HUES64 (cell line): ENCODE measurements at regions not wholly inside any gene's neighbourhood (a gene's known extent, or its start where the extent isn't known, plus 50 kb on each side); places are given as distances from the start of the nearest gene placed in this dataset.
"Not testable (repeated sequence)": the region's sequence is repeated elsewhere in the genome, so short reads cannot be mapped to it uniquely, and the experiment has no call there.

ENCODE experiments used
- H3K27ac ChIP-seq: 2 replicates; pipeline ENCODE4 v1.7.0; 2013; ENCODE audit warnings: low read depth, low read length, inconsistent platforms
- H3K27me3 ChIP-seq: 2 replicates; pipeline ENCODE4 v1.6.1; 2013; ENCODE audit warnings: mild to moderate bottlenecking, low read length; ENCODE audit not compliant: insufficient read depth
- H3K36me3 ChIP-seq: 2 replicates; pipeline ENCODE4 v1.6.1; 2013; ENCODE audit warnings: mild to moderate bottlenecking, low read length; ENCODE audit not compliant: insufficient read depth
- H3K4me1 ChIP-seq: 2 replicates; pipeline ENCODE4 v1.6.1; 2013; ENCODE audit warnings: mild to moderate bottlenecking, low read length, moderate library complexity; ENCODE audit not compliant: insufficient read depth
- H3K4me3 ChIP-seq: 2 replicates; pipeline ENCODE4 v1.5.1; 2013; ENCODE audit warnings: mild to moderate bottlenecking, low read length, moderate library complexity
- H3K9ac ChIP-seq: 2 replicates; pipeline ENCODE4 v1.6.1; 2013; ENCODE audit warnings: mild to moderate bottlenecking, low read depth, low read length
- H3K9me3 ChIP-seq: 2 replicates; pipeline ENCODE4 v1.6.1; 2013; ENCODE audit warnings: low read depth, low read length; ENCODE audit not compliant: insufficient read depth
- WGBS: fragments of 150-250, 120-280 bp; methylation state at CpG from one replicate; pipeline ENCODE4 v1.1.7; 2013; ENCODE audit warnings: missing lambda C conversion rate; 5-methylcytosine and 5-hydroxymethylcytosine counted together

DNA sequence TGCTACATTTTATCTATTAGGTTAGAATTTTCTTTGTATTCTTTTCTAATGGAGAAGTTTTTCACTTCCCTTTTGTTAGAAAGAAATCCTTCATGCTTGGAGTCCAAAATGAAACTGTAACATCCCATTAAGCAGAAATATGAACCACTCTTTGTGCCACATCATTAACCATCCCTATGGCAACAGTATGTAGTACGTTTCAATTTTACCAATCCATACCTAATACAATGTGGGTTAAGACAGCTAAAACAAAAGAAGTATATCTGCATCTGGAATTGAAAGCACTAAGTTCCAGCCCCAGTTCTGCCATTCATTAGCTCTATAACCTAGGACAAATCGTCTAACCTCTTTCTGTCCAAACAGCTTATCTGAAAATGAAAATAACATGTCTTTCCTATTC lies 409.2 kb upstream of the SPHKAP start:
- Histone ChIP-seq H3K9me3 (no peaks in the 10 kb centered on the region; the same call in 1 of the 2 replicates), H3K27me3 (no peaks in the 10 kb centered on the region), H3K27ac (no peak overlapping the region), H3K36me3 (no peaks in the 10 kb centered on the region), H3K4me1 (no peaks in the 10 kb centered on the region), H3K9ac (no peak overlapping the region), H3K4me3 (no peak overlapping the region)
- 92% methylated on average over 2 of the region's 2 CpGs for WGBS

DNA sequence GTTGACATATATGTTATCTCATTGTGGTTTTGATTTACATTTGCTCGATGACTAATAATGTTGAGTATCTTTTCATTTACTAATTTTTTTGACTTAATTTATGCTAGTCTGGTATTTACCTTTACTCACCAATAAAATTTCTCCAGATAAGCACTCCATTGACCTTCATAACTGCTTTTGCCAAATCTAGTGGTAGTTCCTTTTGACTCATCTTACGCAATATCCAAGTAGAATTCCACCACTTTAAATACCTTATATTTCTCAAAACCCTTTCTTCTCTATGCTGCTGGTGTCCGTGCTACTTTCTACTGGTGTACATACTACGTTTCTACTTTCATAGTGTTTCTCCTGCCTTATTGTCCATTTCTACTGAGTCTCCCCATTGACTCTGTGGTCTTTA lies 407.6 kb upstream of the SPHKAP start:
- Histone ChIP-seq H3K36me3 (no peaks in the 10 kb centered on the region), H3K27ac (no peak overlapping the region), H3K4me3 (no peak overlapping the region), H3K9ac (no peak overlapping the region), H3K9me3 (peaks cover 2% of the 10 kb centered on the region; the same call in 1 of the 2 replicates), H3K27me3 (no peaks in the 10 kb centered on the region), H3K4me1 (no peaks in the 10 kb centered on the region)
- WGBS: 64% methylated on average over 3 of the region's 4 CpGs

DNA sequence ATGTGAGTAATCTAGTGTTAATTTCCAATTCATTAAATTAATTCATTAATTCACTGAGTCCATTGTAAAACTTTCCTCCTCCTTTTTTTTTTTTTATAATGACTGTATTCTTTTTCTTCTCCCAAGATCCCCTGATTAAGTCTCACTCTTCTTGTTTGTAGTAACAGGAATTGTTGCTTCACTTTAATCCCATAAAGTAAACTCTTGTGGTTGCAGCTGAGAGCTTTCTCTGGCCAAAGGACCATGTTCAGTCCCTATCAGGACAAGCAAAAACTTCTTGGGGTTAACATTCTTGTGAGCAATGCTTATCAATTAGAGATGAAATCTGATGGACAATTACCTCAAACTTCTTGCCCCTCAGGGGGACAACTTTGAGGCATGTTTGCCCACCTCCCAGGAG lies 400.2 kb upstream of the SPHKAP start:
- Histone ChIP-seq H3K4me1 (no peaks in the 10 kb centered on the region), H3K4me3 (no peak overlapping the region), H3K27ac (no peak overlapping the region), H3K9ac (no peak overlapping the region), H3K9me3 (0 out of 2 replicates have a peak, but pooled peaks cover 2% of the 10 kb centered on the region), H3K36me3 (no peaks in the 10 kb centered on the region), H3K27me3 (no peaks in the 10 kb centered on the region)

DNA sequence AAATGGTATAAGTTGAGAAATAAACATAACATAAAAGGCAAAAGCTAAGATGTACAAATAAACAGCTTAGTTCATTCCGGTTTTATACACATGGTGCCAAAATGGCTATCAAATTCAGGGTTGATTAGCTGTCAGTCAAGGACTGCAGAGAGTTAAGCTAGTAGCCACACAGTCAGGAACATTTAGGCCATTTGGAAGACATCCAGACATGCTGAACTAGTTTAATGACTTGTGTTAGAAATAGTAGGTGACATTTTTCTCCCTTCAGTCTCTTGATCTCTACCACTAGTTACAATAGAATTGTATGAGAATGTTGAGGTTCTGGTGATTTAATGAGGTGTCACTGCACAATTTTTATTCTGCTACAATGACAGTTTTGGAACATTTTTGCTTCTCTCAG lies 394.4 kb upstream of the SPHKAP start:
- no peak overlapping the region for H3K27ac ChIP-seq
- H3K36me3 ChIP-seq: no peaks in the 10 kb centered on the region
- 89% methylated on average over 1 of the region's 1 CpG for WGBS
- no peaks in the 10 kb centered on the region for H3K9me3 ChIP-seq
- H3K4me1 ChIP-seq: no peaks in the 10 kb centered on the region
- no peaks in the 10 kb centered on the region for H3K27me3 ChIP-seq
- no peak overlapping the region for H3K9ac ChIP-seq
- H3K4me3 ChIP-seq: no peak overlapping the region

DNA sequence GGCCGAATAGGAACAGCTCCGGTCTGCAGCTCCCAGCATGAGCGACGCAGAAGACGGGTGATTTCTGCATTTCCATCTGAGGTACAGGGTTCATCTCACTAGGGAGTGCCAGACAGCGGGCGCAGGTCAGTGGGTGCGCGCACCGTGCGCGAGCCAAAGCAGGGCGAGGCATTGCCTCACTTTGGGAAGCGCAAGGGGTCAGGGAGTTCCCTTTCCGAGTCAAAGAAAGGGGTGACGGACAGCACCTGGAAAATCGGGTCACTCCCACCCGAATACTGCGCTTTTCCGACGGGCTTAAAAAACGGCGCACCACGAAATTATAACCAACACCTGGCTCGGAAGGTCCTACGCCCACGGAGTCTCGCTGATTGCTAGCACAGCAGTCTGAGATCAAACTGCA lies 386.8 kb upstream of the SPHKAP start:
- not testable (repeated sequence) for H3K36me3 ChIP-seq, H3K9me3 ChIP-seq, H3K4me3 ChIP-seq, H3K27ac ChIP-seq, H3K27me3 ChIP-seq, H3K9ac ChIP-seq, H3K4me1 ChIP-seq
- 89% methylated on average over 28 of the region's 28 CpGs for WGBS

DNA sequence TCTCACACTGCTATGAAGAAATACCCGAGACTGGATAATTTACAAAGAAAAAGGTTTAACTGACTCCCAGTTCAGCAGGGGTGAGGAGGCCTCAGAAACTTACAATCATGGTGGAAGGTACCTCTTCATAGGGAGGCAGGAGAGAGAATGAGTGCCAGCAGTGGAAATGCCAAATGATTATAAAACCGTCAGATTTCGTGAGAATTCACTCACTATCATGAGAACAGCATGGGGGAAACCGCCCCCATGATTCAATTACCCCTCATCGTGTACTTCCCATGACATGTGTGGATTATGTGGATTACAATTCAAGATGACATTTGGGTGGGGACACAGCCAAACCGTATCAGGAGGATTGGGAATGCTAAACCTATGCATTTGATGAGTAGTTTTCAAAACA lies 380.3 kb upstream of the SPHKAP start:
- H3K4me1 ChIP-seq: no peaks in the 10 kb centered on the region
- WGBS: 89% methylated on average over 4 of the region's 6 CpGs
- H3K4me3 ChIP-seq: no peak overlapping the region
- no peaks in the 10 kb centered on the region for H3K36me3 ChIP-seq
- no peaks in the 10 kb centered on the region for H3K27me3 ChIP-seq
- H3K9ac ChIP-seq: no peak overlapping the region
- H3K9me3 ChIP-seq: no peaks in the 10 kb centered on the region
- H3K27ac ChIP-seq: no peak overlapping the region

DNA sequence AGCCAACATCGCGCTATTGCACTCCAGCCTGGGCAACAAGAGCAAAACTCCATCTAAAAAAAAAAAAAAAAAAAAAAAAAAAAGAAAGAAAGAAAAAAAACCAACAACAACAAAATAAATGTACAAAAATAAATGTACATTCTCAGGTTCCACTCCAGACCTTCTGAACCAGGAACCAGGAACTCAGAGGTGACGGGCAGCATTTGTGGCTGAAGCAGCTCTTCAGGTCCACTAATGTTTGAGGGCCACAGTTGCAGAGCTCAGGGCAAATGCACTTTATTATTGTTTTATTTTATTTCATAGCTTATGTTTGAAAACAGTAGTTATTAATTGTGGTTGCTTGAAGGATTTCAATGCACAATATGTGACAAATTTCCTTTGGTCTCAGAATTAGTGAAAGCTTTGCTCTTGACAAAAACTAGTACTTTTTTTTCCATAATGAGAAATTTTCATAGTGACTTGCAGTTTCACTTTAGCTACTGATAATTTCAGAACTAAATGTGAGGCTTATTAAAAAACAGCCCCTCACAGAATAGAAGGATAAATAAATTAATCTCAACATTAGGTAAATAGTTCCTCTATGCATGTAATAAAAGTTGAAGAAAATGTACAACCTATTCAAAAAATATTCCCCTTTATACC lies 378.4 kb upstream of the SPHKAP start:
- WGBS: 100% methylated on average over 2 of the region's 3 CpGs
- no peaks in the 10 kb centered on the region for H3K9me3 ChIP-seq

DNA sequence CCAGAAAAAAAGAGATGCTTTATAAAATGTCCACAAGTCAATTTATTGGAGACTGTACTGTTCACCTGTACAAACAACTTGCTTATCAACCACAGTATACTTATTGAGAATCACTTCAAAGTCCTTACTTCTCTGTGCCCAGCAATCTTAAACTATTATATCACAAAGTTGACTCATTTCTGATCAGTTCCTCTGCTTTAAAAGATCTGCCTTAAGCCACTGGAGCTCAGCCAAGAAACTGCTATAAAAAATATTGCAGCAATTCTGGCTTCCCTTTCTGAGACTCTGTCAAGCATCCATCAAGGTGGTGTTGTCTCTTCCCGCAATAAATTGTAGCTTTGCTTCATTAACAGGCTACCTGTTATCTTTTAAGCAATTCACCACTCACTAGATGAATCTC lies 375.2 kb upstream of the SPHKAP start:
- Histone ChIP-seq H3K36me3 (no peaks in the 10 kb centered on the region), H3K9ac (no peak overlapping the region), H3K27me3 (no peaks in the 10 kb centered on the region), H3K4me3 (no peak overlapping the region), H3K4me1 (no peaks in the 10 kb centered on the region), H3K9me3 (no peaks in the 10 kb centered on the region), H3K27ac (no peak overlapping the region)
- WGBS: 97% methylated on average over 1 of the region's 1 CpG

More for the DNA sequence above, 378.4 kb upstream of the SPHKAP start:
- H3K27me3 ChIP-seq: no peaks in the 10 kb centered on the region
- no peaks in the 10 kb centered on the region for H3K36me3 ChIP-seq
- H3K9ac ChIP-seq: no peak overlapping the region
- no peak overlapping the region for H3K4me3 ChIP-seq
- H3K4me1 ChIP-seq: no peaks in the 10 kb centered on the region
- H3K27ac ChIP-seq: no peak overlapping the region

DNA sequence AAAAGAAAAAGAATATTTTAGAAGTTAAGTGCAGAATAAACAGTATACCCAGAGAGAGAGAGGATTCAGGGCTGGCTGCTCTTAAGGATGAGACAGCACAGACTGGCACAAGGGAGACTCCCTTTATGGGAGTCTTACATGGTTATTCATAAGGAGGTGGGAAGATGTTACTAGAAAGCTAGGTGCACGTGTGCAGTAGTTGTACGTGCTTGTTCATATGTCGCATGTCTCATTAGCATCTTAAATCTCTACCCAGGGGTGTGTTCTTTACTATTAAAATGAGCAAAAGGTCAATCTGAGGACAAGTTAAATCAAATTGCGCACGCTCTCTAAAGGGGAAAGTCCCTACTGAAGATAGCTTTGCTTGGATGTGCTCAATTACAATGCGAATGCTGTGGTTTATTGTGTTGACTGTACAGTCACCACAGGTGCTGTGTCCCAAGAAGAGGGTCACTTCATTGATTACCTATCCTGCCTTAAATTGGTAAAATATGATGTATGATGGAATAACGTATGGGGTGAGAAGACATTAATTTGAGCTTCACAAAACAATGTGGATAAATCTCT lies 368.0 kb upstream of the SPHKAP start:
- H3K9ac ChIP-seq: no peak overlapping the region
- no peak overlapping the region for H3K27ac ChIP-seq
- H3K4me1 ChIP-seq: no peaks in the 10 kb centered on the region
- H3K4me3 ChIP-seq: no peak overlapping the region
- H3K27me3 ChIP-seq: no peaks in the 10 kb centered on the region
- 97% methylated on average over 6 of the region's 7 CpGs for WGBS
- H3K36me3 ChIP-seq: no peaks in the 10 kb centered on the region
- H3K9me3 ChIP-seq: 0 out of 2 replicates have a peak, but pooled peaks cover 9% of the 10 kb centered on the region

DNA sequence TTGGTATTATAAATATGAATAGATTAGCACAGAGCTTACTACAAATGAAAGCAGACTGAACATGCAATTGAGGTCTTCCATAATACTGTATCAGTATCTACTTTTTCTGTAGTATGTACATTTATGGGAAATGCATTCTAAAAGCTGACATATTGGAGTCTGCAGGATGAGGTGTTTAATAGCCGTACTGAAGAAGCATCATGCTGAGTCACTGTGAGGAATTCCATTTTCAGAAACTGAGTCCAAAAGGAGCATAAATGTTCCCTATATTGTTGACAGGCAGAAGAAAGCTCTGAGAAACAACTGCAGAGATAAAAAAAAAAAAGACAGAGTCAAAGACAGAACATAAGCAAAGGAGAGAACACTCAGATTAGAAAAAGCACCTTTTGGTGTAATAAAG lies 366.7 kb upstream of the SPHKAP start:
- H3K4me3 ChIP-seq: no peak overlapping the region
- H3K9ac ChIP-seq: no peak overlapping the region
- no peak overlapping the region for H3K27ac ChIP-seq
- WGBS: 95% methylated on average over 1 of the region's 1 CpG
- no peaks in the 10 kb centered on the region for H3K36me3 ChIP-seq
- no peaks in the 10 kb centered on the region for H3K27me3 ChIP-seq
- H3K9me3 ChIP-seq: 0 out of 2 replicates have a peak, but pooled peaks cover 9% of the 10 kb centered on the region
- H3K4me1 ChIP-seq: no peaks in the 10 kb centered on the region

DNA sequence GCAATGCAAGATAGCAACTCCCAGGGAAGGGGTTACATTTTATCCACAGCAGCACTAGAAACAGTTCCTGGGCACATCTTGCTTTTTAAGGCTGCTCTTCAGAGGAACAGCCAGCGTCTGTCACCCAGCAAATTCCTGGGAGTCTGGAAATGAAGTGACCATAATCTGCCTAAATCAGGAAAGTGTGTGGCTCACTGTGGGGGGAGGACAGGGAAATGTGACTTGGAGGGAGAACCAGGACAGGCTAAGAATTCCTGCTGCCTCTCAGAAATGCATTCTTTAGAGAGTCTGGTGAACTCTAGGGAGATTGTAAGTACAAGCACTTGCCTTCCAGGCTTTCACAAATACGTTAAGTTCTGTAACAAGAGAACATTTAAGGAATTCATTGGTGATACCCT lies 364.3 kb upstream of the SPHKAP start:
- Histone ChIP-seq H3K27ac (no peak overlapping the region), H3K9me3 (peaks cover 9% of the 10 kb centered on the region; the same call in 1 of the 2 replicates), H3K4me3 (no peak overlapping the region), H3K36me3 (no peaks in the 10 kb centered on the region), H3K9ac (no peak overlapping the region), H3K27me3 (no peaks in the 10 kb centered on the region), H3K4me1 (no peaks in the 10 kb centered on the region)
- WGBS: 78% methylated on average over 2 of the region's 2 CpGs
